ENCODE measurements at regions not wholly inside any gene's neighbourhood (a gene's known extent, or its start where the extent isn't known, plus 50 kb on each side); places are given as distances from the start of the nearest gene placed in this dataset.

- no peak for TF ChIP-seq CTCF (IDR thresholded peaks at IDR 0.05 in 2 of 3, conservative IDR thresholded peaks at IDR 0.05 in 1 of 3; ENCODE audit: borderline replicate concordance in 1 of 3, insufficient read depth in 1 of 3, low read depth in 2 of 3, low read length in 2 of 3)
- TF ChIP-seq SRF (IDR thresholded peaks at IDR 0.05; ENCODE audit: low read depth) = no peak
- TF ChIP-seq FOSL1 (IDR thresholded peaks at IDR 0.05; ENCODE audit: low read depth) = no peak
- TF ChIP-seq EZH2 (IDR thresholded peaks at IDR 0.05) = no peak
- TF ChIP-seq EZH2phosphoT487 (IDR thresholded peaks at IDR 0.05; ENCODE audit: borderline replicate concordance) = no peak
- TF ChIP-seq POLR2AphosphoS5 (IDR thresholded peaks at IDR 0.05; ENCODE audit: low read depth, low read length) = no peak
- TF ChIP-seq POLR2A (IDR thresholded peaks at IDR 0.05; ENCODE audit: borderline replicate concordance, extremely low read depth, insufficient read depth, insufficient read length) = no peak
- no peak for TF ChIP-seq EGR1 (IDR thresholded peaks at IDR 0.05; ENCODE audit: low read depth)
- no peak for TF ChIP-seq TCF7L2 (IDR thresholded peaks at IDR 0.05; ENCODE audit: borderline replicate concordance, extremely low read depth, insufficient read depth, insufficient read length)
- no peak for TF ChIP-seq REST (IDR thresholded peaks at IDR 0.05; ENCODE audit: low read depth)
- no peak for TF ChIP-seq ZBTB33 (IDR thresholded peaks at IDR 0.05; ENCODE audit: extremely low read depth, insufficient replicate concordance, low read length)
Measured at GRCh38 chr6:155747491-155747890, 291.9 kb upstream of the NOX3 start.
